GM18870 (cell line): ENCODE measurements at regions not wholly inside any gene's neighbourhood (a gene's known extent, or its start where the extent isn't known, plus 50 kb on each side); places are given as distances from the start of the nearest gene placed in this dataset.
"Not testable (repeated sequence)": the region's sequence is repeated elsewhere in the genome, so short reads cannot be mapped to it uniquely, and the experiment has no call there.

Source experiments
- ATAC-seq: cut with Tn5 transposase; IDR thresholded peaks from one replicate; pipeline ENCODE4 v1.9.1; 2021; ENCODE audit warnings: moderate library complexity; ENCODE audit not compliant: unreplicated experiment

GRCh38 chrX:113157496-113157895, 316.9 kb upstream of the AMOT start:
- ATAC-seq: no peak

- ATAC-seq: not testable (repeated sequence)
Measured at GRCh38 chrX:113154315-113154714, 313.7 kb upstream of the AMOT start.

GRCh38 chrX:113136836-113137235, 296.2 kb upstream of the AMOT start:
- no peak for ATAC-seq

GRCh38 chrX:113133316-113133715, 292.7 kb upstream of the AMOT start:
- ATAC-seq: no peak

DNA sequence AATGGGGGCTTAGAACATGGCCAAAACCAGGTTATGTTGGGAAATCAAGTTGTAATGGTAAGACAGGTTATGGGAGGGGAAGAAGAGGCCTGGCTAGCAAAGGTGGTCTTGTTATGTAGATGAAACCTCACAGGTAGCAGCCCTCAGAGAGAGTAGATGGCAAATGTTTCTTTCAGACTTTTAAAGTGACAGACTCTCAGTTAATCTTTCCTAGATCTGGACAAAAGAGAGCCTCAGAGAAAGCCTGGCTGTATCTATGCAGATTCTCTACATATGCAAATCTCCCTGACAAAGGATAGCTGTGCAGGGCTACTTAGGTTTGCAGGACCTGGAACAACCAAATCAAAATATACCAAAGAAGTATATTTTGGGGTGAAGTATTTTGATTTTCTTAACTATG, 284.1 kb upstream of the AMOT start:
- no peak for ATAC-seq

DNA sequence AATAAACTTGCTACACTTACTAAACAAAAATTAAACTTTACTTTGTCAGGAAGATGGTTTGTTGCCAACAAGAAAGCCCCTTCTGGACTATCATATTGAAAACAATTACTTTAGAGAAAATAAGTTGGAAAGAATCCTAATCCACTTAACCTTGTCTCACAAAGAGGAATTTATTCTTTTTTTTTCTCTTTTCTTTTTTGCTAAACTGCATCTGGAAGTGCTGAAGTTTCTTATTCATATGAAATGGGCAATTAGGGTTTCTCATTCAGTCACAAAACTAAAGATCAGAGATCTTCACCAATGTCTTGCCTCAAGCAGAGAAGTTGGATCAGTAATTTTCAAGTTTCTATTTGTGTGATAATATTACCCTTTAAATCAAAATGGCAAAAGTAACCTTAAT, 234.9 kb upstream of the AMOT start:
- ATAC-seq: no peak

- ATAC-seq: no peak
Measured at GRCh38 chrX:113059714-113060113, 219.1 kb upstream of the AMOT start.

GRCh38 chrX:113058634-113059033, 218.0 kb upstream of the AMOT start:
- no peak for ATAC-seq

- no peak for ATAC-seq
Measured at GRCh38 chrX:113048896-113049295, 208.3 kb upstream of the AMOT start.

DNA sequence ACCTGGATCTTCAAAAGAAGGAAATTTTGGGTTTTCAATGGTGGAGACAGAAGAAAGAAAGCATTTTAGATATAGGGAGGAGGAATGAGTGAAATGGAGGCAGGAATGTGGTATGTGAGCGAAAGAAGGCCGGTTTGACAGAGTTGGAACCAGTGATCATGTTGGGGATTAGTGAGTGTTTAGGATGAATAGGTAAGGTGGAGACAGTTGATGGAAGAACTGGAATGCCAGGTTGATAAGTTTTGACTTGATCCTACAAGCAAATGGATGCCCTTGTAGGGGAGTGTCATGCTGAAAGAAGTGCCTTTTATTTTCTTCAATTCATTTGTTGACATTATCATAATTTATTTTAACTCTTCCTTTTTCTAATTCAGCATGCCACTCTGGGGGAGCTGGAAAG, 207.8 kb upstream of the AMOT start:
- no peak for ATAC-seq

- ATAC-seq: no peak
Measured at GRCh38 chrX:113033966-113034680, 193.5 kb upstream of the AMOT start.

DNA sequence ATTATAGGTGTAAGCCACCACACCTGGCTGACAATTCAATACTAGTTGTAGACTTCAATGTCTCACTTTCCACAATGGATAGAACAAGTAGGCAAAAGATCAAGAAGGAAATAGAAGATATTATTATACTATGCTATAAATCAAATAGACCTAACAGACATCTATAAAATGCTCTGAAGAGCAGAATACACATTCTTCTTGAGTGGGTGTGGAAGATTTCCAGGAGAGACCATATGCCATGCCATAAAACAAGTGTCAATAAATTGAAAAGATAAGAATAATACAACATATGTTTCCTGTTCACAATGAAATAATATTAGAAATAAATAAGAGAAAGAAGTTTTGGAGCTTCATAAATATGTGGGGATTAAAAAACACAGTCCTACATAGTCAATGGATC, 179.3 kb upstream of the AMOT start:
- no peak for ATAC-seq

GRCh38 chrX:113009837-113010236, 169.2 kb upstream of the AMOT start:
- ATAC-seq: no peak

DNA sequence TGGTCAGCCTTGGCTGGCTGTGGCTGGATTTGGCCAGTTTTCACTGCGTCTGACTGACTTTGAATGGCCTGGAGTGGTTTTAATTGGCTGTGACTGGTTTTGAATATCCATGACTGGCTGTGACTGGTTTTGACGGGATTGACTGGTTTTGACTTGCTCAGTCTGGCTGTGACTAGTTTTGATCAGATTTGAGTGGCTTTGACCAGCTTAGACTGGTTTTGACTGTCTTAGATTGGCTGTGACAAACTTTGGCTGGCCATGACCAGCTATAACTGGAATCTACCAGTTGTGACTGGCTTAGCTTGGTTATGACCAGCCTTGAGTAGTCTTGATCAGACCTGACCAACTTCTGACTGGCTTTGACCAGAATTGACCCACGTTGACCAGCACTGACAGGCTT, 168.4 kb upstream of the AMOT start:
- ATAC-seq: no peak

GRCh38 chrX:113001836-113002235, 161.2 kb upstream of the AMOT start:
- ATAC-seq: no peak

DNA sequence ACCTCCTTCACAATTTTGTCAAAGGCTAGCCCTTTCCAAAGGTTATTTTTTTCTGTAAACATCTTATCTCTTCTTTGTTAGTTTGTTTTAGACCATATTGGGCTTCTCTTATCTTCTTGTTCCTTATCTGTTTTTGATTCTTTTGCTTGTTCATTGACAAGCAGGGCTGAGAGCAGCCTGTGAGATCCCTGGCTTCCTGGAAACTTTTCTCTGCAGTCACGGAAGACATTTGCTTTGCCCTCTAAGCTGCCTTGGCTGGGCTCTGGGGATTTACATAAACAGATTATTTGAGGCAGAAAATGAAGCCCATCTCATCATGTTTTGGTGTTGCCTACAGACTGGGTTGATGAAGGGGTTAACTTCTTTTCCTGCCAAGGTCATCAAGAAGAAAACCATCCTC, 157.4 kb upstream of the AMOT start:
- no peak for ATAC-seq

DNA sequence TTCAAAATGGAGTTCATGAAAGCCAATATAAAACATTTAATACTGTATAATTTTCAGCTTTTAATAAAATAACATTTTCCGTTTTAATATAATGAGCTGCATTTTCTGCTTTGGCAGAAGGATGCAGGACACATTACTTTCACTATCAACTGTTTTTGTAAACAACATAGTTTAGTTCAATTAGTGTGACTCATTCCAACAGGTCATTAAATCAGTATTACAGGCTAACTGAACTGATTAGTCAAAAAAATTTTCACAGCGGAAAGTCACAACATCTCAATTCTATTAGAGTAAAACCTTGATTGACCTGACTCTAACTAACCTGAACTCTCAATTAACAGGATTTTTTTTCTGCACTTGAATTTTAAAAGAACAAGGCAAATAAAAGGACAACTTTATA, 151.2 kb upstream of the AMOT start:
- ATAC-seq: no peak

DNA sequence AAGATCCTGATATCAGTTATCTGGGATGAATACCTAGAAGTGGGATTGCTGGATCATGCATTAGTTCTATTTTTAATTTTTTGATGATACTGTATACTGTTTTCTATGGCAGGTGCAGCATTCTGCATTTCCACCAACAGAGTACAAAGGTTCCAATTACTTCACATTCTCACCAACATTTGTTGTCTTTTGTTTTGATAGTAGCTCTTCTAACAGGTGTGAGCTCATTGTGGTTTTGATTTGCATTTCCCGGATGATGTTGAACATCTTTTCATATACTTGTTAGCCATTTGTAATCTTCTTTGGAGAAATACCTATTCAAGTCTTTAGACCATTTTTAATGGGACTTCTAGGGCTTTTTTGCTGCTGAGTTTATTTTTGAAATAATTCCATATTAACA, 139.2 kb upstream of the AMOT start:
- no peak for ATAC-seq

GRCh38 chrX:112968351-112969133, 127.9 kb upstream of the AMOT start:
- ATAC-seq: no peak

DNA sequence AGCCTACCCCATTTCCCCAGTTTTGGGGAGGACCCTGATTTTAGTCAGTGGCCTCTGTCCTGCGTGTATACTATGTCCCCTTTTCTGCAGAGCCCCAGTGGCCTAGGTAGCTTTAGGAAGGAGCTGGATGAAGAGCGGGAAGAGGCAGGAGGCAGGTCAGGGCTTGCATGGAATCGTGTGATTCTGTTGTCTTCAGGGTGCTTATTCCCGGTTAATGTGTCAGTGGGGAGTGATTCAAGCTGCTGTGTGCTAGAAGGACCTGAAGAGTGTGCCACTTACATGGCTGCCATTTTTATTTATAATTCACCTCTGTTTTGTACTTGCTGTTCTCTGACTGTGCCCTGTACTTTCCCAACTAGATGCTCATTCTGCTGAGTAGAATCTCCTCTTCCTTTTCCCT, 127.3 kb upstream of the AMOT start:
- no peak for ATAC-seq

- ATAC-seq: no peak
Measured at GRCh38 chrX:112967341-112967740, 126.7 kb upstream of the AMOT start.

GRCh38 chrX:112961981-112962380, 121.3 kb upstream of the AMOT start:
- no peak for ATAC-seq
